NOMO-1 (cell line): ENCODE measurements at regions not wholly inside any gene's neighbourhood (a gene's known extent, or its start where the extent isn't known, plus 50 kb on each side); places are given as distances from the start of the nearest gene placed in this dataset.

Experiments used
- DNase-seq, 2 experiments: peaks; one replicate each; lab custom pipeline; 2025; ENCODE audit not compliant: unreplicated experiment in 2 of 2; lab: John Stamatoyannopoulos, UW

GRCh38 chr4:146029939-146030710 is 91.5 kb upstream of the ZNF827 start:
- DNase-seq: peak in 1 of 2 experiments; percentile 11

- DNase-seq: peak in 1 of 2 experiments; percentile 21
Measured at GRCh38 chr4:146029147-146029546, 90.5 kb upstream of the ZNF827 start.

- no peak for DNase-seq
Measured at GRCh38 chr4:146027761-146028160, 89.1 kb upstream of the ZNF827 start.

- DNase-seq: no peak
Measured at GRCh38 chr4:146023334-146023967, 84.8 kb upstream of the ZNF827 start.

GRCh38 chr4:146022541-146022940 is 83.9 kb upstream of the ZNF827 start:
- no peak for DNase-seq

GRCh38 chr4:146018247-146018646 is 79.6 kb upstream of the ZNF827 start:
- peak in 1 of 2 experiments; percentile 14 for DNase-seq

- no peak for DNase-seq
Measured at GRCh38 chr4:146004730-146005129, 66.1 kb upstream of the ZNF827 start.

GRCh38 chr4:145988628-145989027 is 50.0 kb upstream of the ZNF827 start:
- no peak for DNase-seq
